Esophagus muscularis mucosa (tissue), 4 donors: ENCODE measurements at regions not wholly inside any gene's neighbourhood (a gene's known extent, or its start where the extent isn't known, plus 50 kb on each side); places are given as distances from the start of the nearest gene placed in this dataset.

Source experiments
- EP300 ChIP-seq: sonication (generic); formaldehyde crosslinking; IDR thresholded peaks from one replicate; pipeline ENCODE4 v1.6.1; 2017; ENCODE audit warnings: antibody characterized with exemption
- POLR2A ChIP-seq: fragments of 450-650 bp; IDR thresholded peaks from one replicate; pipeline ENCODE4 v1.6.1; 2017; ENCODE audit warnings: antibody characterized with exemption, moderate library complexity, mild to moderate bottlenecking, low read depth
- POLR2AphosphoS5 ChIP-seq, 2 donors: sonication (generic); formaldehyde crosslinking; IDR thresholded peaks; one replicate each; pipeline ENCODE4 v1.6.1; 2017; ENCODE audit warnings: antibody characterized with exemption in 2 of 2
- TF ChIP-seq, protein P1 (sequence below), 3 experiments: fragments of 200-600 bp in 2 of 3; fragments of 450-650 bp in 1 of 3; sonication (generic) in 2 of 3; IDR thresholded peaks; one replicate each; pipeline ENCODE4 v1.5.1; 2017 to 2019; ENCODE audit warnings: antibody characterized with exemption in 3 of 3, mild to moderate bottlenecking in 2 of 3, moderate library complexity in 1 of 3

DNA sequence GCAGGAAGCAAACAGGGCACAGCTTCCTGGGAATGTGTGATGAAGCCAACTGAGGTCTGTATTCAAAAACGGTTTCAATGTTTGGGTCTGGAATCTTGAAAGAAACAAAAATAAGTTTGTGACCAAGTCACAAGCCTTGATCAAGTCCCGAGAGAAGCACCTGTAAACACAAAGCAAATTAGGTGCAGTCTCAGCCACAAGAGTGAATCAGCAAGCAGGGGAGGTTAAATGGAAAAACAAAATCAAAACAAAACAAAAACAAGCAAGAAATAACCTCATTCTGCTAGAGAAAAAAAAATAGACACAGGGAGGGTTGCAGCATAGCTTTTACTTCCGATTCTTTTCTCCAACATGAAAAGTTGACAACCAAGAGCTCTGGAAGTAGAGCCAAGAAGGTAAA, 201.7 kb downstream of the CLIC5 start:
- TF ChIP-seq, protein P1, sequence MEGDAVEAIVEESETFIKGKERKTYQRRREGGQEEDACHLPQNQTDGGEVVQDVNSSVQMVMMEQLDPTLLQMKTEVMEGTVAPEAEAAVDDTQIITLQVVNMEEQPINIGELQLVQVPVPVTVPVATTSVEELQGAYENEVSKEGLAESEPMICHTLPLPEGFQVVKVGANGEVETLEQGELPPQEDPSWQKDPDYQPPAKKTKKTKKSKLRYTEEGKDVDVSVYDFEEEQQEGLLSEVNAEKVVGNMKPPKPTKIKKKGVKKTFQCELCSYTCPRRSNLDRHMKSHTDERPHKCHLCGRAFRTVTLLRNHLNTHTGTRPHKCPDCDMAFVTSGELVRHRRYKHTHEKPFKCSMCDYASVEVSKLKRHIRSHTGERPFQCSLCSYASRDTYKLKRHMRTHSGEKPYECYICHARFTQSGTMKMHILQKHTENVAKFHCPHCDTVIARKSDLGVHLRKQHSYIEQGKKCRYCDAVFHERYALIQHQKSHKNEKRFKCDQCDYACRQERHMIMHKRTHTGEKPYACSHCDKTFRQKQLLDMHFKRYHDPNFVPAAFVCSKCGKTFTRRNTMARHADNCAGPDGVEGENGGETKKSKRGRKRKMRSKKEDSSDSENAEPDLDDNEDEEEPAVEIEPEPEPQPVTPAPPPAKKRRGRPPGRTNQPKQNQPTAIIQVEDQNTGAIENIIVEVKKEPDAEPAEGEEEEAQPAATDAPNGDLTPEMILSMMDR (IDR thresholded peaks at IDR 0.05), result no peak
- TF ChIP-seq POLR2A, result no peak
- TF ChIP-seq EP300, result no peak
- no peak for TF ChIP-seq POLR2AphosphoS5 (IDR thresholded peaks at IDR 0.05)
